ENCODE measurements at regions not wholly inside any gene's neighbourhood (a gene's known extent, or its start where the extent isn't known, plus 50 kb on each side); places are given as distances from the start of the nearest gene placed in this dataset.

DNA sequence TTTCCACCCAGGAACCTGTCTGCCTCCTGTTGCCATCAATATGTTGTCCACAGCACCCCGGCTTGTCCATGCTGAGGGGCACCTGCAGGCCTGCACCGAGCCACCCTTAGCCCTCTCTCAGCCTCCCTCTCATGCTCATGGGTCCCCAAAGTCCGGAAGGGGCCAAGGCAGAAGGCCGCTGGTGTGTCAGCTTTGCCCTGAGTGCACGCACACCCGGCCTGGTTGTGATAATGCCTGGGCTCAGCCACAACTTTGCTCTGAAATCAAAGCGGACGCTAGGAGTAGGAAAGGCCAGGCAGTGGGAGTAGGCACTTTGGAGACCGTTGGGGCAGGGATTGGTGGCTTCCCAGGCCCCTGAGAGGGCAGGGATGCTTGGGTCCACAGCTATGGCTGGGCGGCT lies 201.8 kb upstream of the NUDT12 start:
- Histone ChIP-seq H4K20me1 (ENCODE audit: insufficient read depth, poor library complexity, severe bottlenecking) (no peaks in the 10 kb centered on the region), H3K27me3 (no peaks in the 10 kb centered on the region), H3K4me1 (ENCODE audit: insufficient read depth) (no peaks in the 10 kb centered on the region), H3K4me2 (no peak overlapping the region), H3K4me3 (no peak overlapping the region), H3K36me3 (replicated peaks; ENCODE audit: insufficient read depth, low read depth) (no peaks in the 10 kb centered on the region), H3K9me3 (ENCODE audit: low read depth) (no peaks in the 10 kb centered on the region), H3K9me2 (replicated peaks; ENCODE audit: insufficient read depth) (no peaks in the 10 kb centered on the region), H2AFZ (no peak overlapping the region), H3K79me2 (no peaks in the 10 kb centered on the region), H3K27ac (no peak overlapping the region)
- no peak for DNase-seq (ENCODE audit: low spot score)
- TF ChIP-seq EZH2phosphoT487 (IDR thresholded peaks at IDR 0.05; ENCODE audit: low read depth, severe bottlenecking, unreplicated experiment) (no peak), EZH2 (IDR thresholded peaks at IDR 0.05; ENCODE audit: borderline replicate concordance) (no peak), CTCF (IDR thresholded peaks at IDR 0.05; ENCODE audit: poor library complexity) (no peak)
- WGBS (ENCODE audit: low lambda C conversion rate, missing lambda C conversion rate) = 90% methylated on average over 10 of the region's 10 CpGs

DNA sequence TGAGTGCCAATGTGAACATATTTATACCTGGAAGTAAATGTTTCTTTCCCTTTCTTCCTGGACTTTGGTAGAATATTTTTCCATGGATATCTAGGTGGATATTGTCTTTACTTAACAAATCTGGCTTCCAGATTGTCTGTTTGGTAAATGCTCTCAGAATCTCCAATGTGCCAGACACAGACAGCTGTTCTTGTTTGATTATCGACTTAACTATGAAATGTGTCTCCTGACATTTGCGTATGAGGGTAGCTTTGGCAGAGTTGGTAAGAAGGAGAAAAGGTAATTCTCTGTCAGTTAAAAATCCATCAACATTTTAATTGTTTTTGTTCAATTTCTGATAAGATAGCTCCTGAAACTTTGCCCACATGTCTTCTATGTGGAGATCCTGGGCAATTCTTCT lies 196.4 kb upstream of the NUDT12 start:
- WGBS (ENCODE audit: low lambda C conversion rate, missing lambda C conversion rate) = 88% methylated on average over 2 of the region's 2 CpGs
- Histone ChIP-seq H3K27me3 (no peaks in the 10 kb centered on the region), H3K36me3 (replicated peaks; ENCODE audit: insufficient read depth, low read depth) (no peaks in the 10 kb centered on the region), H3K4me1 (ENCODE audit: insufficient read depth) (no peaks in the 10 kb centered on the region), H3K79me2 (no peaks in the 10 kb centered on the region), H3K4me3 (no peak overlapping the region), H3K27ac (no peak overlapping the region), H4K20me1 (ENCODE audit: insufficient read depth, poor library complexity, severe bottlenecking) (no peaks in the 10 kb centered on the region), H2AFZ (no peak overlapping the region), H3K9me2 (replicated peaks; ENCODE audit: insufficient read depth) (no peaks in the 10 kb centered on the region), H3K4me2 (no peak overlapping the region), H3K9me3 (ENCODE audit: low read depth) (no peaks in the 10 kb centered on the region)
- TF ChIP-seq EZH2 (IDR thresholded peaks at IDR 0.05; ENCODE audit: borderline replicate concordance) (no peak), CTCF (IDR thresholded peaks at IDR 0.05; ENCODE audit: poor library complexity) (no peak), EZH2phosphoT487 (IDR thresholded peaks at IDR 0.05; ENCODE audit: low read depth, severe bottlenecking, unreplicated experiment) (no peak)
- no peak for DNase-seq (ENCODE audit: low spot score)

DNA sequence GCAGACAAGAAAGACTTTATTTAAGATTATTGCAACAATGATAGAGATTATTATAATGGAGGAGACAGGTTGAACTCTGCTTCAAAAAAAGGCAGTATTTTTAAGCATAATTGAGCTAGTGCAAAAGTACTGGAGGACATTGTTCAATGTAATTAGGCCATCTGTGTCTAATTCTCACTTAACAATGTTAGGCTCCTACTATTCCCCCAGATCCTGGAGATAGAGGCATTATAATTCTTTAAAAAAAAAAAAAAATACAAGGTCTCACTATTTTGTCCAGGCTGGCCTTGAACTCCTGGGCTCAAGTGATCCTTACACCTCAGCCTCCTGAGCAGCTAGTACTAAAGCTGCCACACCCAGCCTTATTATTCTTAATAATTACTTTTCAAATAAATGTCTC lies 193.4 kb upstream of the NUDT12 start:
- Histone ChIP-seq H2AFZ (no peak overlapping the region), H3K27ac (no peak overlapping the region), H3K4me3 (no peak overlapping the region), H3K79me2 (no peaks in the 10 kb centered on the region), H3K9me3 (ENCODE audit: low read depth) (no peaks in the 10 kb centered on the region), H3K36me3 (replicated peaks; ENCODE audit: insufficient read depth, low read depth) (no peaks in the 10 kb centered on the region), H3K4me2 (no peak overlapping the region), H3K27me3 (no peaks in the 10 kb centered on the region), H4K20me1 (ENCODE audit: insufficient read depth, poor library complexity, severe bottlenecking) (no peaks in the 10 kb centered on the region), H3K4me1 (ENCODE audit: insufficient read depth) (no peaks in the 10 kb centered on the region), H3K9me2 (replicated peaks; ENCODE audit: insufficient read depth) (no peaks in the 10 kb centered on the region)
- DNase-seq (ENCODE audit: low spot score) = no peak
- TF ChIP-seq EZH2 (IDR thresholded peaks at IDR 0.05; ENCODE audit: borderline replicate concordance) (no peak), EZH2phosphoT487 (IDR thresholded peaks at IDR 0.05; ENCODE audit: low read depth, severe bottlenecking, unreplicated experiment) (no peak), CTCF (IDR thresholded peaks at IDR 0.05; ENCODE audit: poor library complexity) (no peak)
